HL-60 (cell line): ENCODE measurements at regions not wholly inside any gene's neighbourhood (a gene's known extent, or its start where the extent isn't known, plus 50 kb on each side); places are given as distances from the start of the nearest gene placed in this dataset.

ENCODE experiments used
- DNase-seq, 2 experiments: peaks; one replicate each; pipeline ENCODE4 v3.0.0-alpha.2; 2010 to 2020; ENCODE audit warnings: low read depth in 1 of 2, low spot score in 1 of 2
- H3K27ac ChIP-seq: fragments of 250-450 bp; sonication (Bioruptor Pico); replicated peaks from 2 replicates; pipeline ENCODE4 v1.5.1; 2020; ENCODE audit warnings: mild to moderate bottlenecking, moderate library complexity
- H3K27me3 ChIP-seq: fragments of 250-450 bp; sonication (Bioruptor Pico); 2 replicates; pipeline ENCODE4 v1.5.1; 2021; ENCODE audit warnings: mild to moderate bottlenecking, moderate library complexity; ENCODE audit not compliant: insufficient read depth, poor library complexity, severe bottlenecking
- H3K4me3 ChIP-seq: replicated peaks from 2 replicates; pipeline ENCODE4 v1.5.1; 2011; ENCODE audit warnings: mild to moderate bottlenecking, control low read depth, low read length; ENCODE audit not compliant: insufficient read depth
- CTCF ChIP-seq: IDR thresholded peaks from one replicate; pipeline ENCODE4 v1.5.1; 2011; ENCODE audit warnings: low read length, control low read depth, inconsistent platforms; ENCODE audit not compliant: insufficient read depth
- GABPA ChIP-seq: IDR thresholded peaks from 2 replicates; pipeline ENCODE4 v1.6.1; 2012; ENCODE audit warnings: low read depth
- POLR2AphosphoS5 ChIP-seq: IDR thresholded peaks from 2 replicates; pipeline ENCODE4 v1.6.1; 2012; ENCODE audit warnings: low read depth
- REST ChIP-seq: IDR thresholded peaks from 2 replicates; pipeline ENCODE4 v1.6.1; 2012; ENCODE audit warnings: low read depth; ENCODE audit not compliant: insufficient replicate concordance
- SPI1 ChIP-seq: IDR thresholded peaks from 2 replicates; pipeline ENCODE4 v1.6.1; 2012; ENCODE audit warnings: low read depth, mild to moderate bottlenecking, borderline replicate concordance

DNA sequence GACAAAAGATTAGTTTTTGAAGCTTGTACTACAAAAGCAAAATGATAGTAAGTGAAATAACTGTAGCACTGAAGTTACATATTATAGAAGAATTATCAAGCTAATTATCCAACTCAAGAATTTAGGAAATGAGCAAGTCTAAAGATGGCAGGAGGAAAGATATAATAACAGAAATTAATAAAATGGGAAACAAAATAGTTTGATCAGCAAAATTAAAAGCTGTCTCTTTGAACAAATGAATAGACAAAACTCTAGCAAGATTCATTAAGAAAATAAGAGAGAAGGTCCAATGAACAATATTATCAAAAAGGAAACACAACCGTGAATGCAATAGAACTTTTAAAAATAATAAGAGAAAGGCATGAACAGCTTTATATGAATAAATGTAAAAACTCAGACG, 224.3 kb upstream of the IRX5 start:
- H3K27ac ChIP-seq, result no peak overlapping the region
- H3K4me3 ChIP-seq, result no peak overlapping the region
- DNase-seq, result no peak
- no peak for TF ChIP-seq REST
- no peak for TF ChIP-seq GABPA
- no peak for TF ChIP-seq POLR2AphosphoS5
- no peak for TF ChIP-seq SPI1
- TF ChIP-seq CTCF, result no peak
- H3K27me3 ChIP-seq, result no peaks in the 10 kb centered on the region

GRCh38 chr16:54703339-54703738, 227.3 kb upstream of the IRX5 start:
- no peak for DNase-seq
- Histone ChIP-seq H3K27me3 (no peaks in the 10 kb centered on the region), H3K4me3 (no peak overlapping the region), H3K27ac (no peak overlapping the region)
- TF ChIP-seq POLR2AphosphoS5 (no peak), GABPA (no peak), CTCF (no peak), SPI1 (no peak), REST (no peak)

- TF ChIP-seq POLR2AphosphoS5 (no peak), SPI1 (no peak), CTCF (no peak), REST (no peak), GABPA (no peak)
Measured at GRCh38 chr16:54699656-54700055, 231.0 kb upstream of the IRX5 start.

More at GRCh38 chr16:54699656-54700055, 231.0 kb upstream of the IRX5 start:
- no peak for DNase-seq
- no peak overlapping the region for H3K4me3 ChIP-seq
- no peaks in the 10 kb centered on the region for H3K27me3 ChIP-seq
- H3K27ac ChIP-seq, result no peak overlapping the region
